ENCODE measurements at regions not wholly inside any gene's neighbourhood (a gene's known extent, or its start where the extent isn't known, plus 50 kb on each side); places are given as distances from the start of the nearest gene placed in this dataset.

- Histone ChIP-seq H2BK5ac (ENCODE audit: low read depth, low read length, poor library complexity) (no peak overlapping the region), H2BK120ac (ENCODE audit: insufficient read depth, low read length, poor library complexity) (no peak overlapping the region), H3K79me1 (ENCODE audit: low read length) (no peaks in the 10 kb centered on the region), H3K4ac (ENCODE audit: low read depth, low read length) (no peak overlapping the region), H3K79me2 (ENCODE audit: control insufficient read depth, insufficient read depth, low read length, poor library complexity) (no peaks in the 10 kb centered on the region), H3K4me2 (ENCODE audit: low read length) (no peak overlapping the region), H4K8ac (ENCODE audit: low read depth, low read length) (no peak overlapping the region), H2AFZ (ENCODE audit: insufficient read depth, low read length, poor library complexity) (no peak overlapping the region), H4K12ac (ENCODE audit: low read depth, low read length) (no peak overlapping the region), H4K91ac (ENCODE audit: low read depth, low read length) (no peak overlapping the region), H3K23ac (ENCODE audit: low read length) (no peak overlapping the region), H3K9me3 (ENCODE audit: insufficient read depth, low read depth, low read length) (peaks cover 2% of the 10 kb centered on the region), H3K9ac (ENCODE audit: low read length) (no peak overlapping the region), H3K27ac (ENCODE audit: low read depth, low read length) (no peak overlapping the region), H3K4me3 (ENCODE audit: low read depth, low read length) (no peak overlapping the region), H3K4me1 (ENCODE audit: control insufficient read depth in 1 of 2, insufficient read depth in 2 of 2, low read length in 2 of 2) (peaks cover 0 to 7% of the 10 kb centered on the region in 2 experiments), H3K27me3 (ENCODE audit: insufficient read depth, low read length) (no peaks in the 10 kb centered on the region), H2AK5ac (ENCODE audit: low read length) (no peak overlapping the region), H2BK12ac (ENCODE audit: low read length) (no peak overlapping the region), H3K36me3 (ENCODE audit: control insufficient read depth in 1 of 2, insufficient read depth in 2 of 2, low read length in 2 of 2) (no peaks in the 10 kb centered on the region), H3K18ac (ENCODE audit: low read length) (no peak overlapping the region), H3K14ac (ENCODE audit: low read length) (no peak overlapping the region)
- DNase-seq = peak; percentile 26 to 37
- no CpG with 5 or more reads among the region's 9 CpGs for WGBS (ENCODE audit: extremely low coverage, insufficient coverage, insufficient read length)
Measured at GRCh38 chr1:38221006-38221649, 174.5 kb upstream of the POU3F1 start.

- Histone ChIP-seq H3K4me2 (ENCODE audit: low read length) (no peak overlapping the region), H2AFZ (ENCODE audit: insufficient read depth, low read length, poor library complexity) (no peak overlapping the region), H2BK5ac (ENCODE audit: low read depth, low read length, poor library complexity) (no peak overlapping the region), H3K27me3 (ENCODE audit: insufficient read depth, low read length) (no peaks in the 10 kb centered on the region), H3K36me3 (ENCODE audit: control insufficient read depth in 1 of 2, insufficient read depth in 2 of 2, low read length in 2 of 2) (no peaks in the 10 kb centered on the region), H3K79me2 (ENCODE audit: control insufficient read depth, insufficient read depth, low read length, poor library complexity) (no peaks in the 10 kb centered on the region), H3K9me3 (ENCODE audit: insufficient read depth, low read depth, low read length) (no peaks in the 10 kb centered on the region), H2BK12ac (ENCODE audit: low read length) (no peak overlapping the region), H3K79me1 (ENCODE audit: low read length) (no peaks in the 10 kb centered on the region), H3K14ac (ENCODE audit: low read length) (no peak overlapping the region), H4K8ac (ENCODE audit: low read depth, low read length) (no peak overlapping the region), H3K18ac (ENCODE audit: low read length) (no peak overlapping the region), H4K91ac (ENCODE audit: low read depth, low read length) (no peak overlapping the region), H3K4me3 (ENCODE audit: low read depth, low read length) (peak overlapping the region; percentile 4), H3K4me1 (ENCODE audit: control insufficient read depth in 1 of 2, insufficient read depth in 2 of 2, low read length in 2 of 2) (peaks cover 0 to 7% of the 10 kb centered on the region in 2 experiments), H3K27ac (ENCODE audit: low read depth, low read length) (no peak overlapping the region), H2AK5ac (ENCODE audit: low read length) (no peak overlapping the region), H2BK120ac (ENCODE audit: insufficient read depth, low read length, poor library complexity) (no peak overlapping the region), H4K12ac (ENCODE audit: low read depth, low read length) (no peak overlapping the region), H3K23ac (ENCODE audit: low read length) (no peak overlapping the region), H3K9ac (ENCODE audit: low read length) (no peak overlapping the region), H3K4ac (ENCODE audit: low read depth, low read length) (no peak overlapping the region)
- no CpG with 5 or more reads among the region's 5 CpGs for WGBS (ENCODE audit: extremely low coverage, insufficient coverage, insufficient read length)
- DNase-seq = no peak
Measured at GRCh38 chr1:38217316-38217715, 170.7 kb upstream of the POU3F1 start.

GRCh38 chr1:38213646-38214434 lies 167.2 kb upstream of the POU3F1 start:
- Histone ChIP-seq H2BK12ac (ENCODE audit: low read length) (no peak overlapping the region), H3K18ac (ENCODE audit: low read length) (no peak overlapping the region), H4K91ac (ENCODE audit: low read depth, low read length) (no peak overlapping the region), H2BK120ac (ENCODE audit: insufficient read depth, low read length, poor library complexity) (no peak overlapping the region), H3K14ac (ENCODE audit: low read length) (no peak overlapping the region), H2BK5ac (ENCODE audit: low read depth, low read length, poor library complexity) (no peak overlapping the region), H3K79me2 (ENCODE audit: control insufficient read depth, insufficient read depth, low read length, poor library complexity) (no peaks in the 10 kb centered on the region), H3K36me3 (ENCODE audit: control insufficient read depth in 1 of 2, insufficient read depth in 2 of 2, low read length in 2 of 2) (no peaks in the 10 kb centered on the region), H2AFZ (ENCODE audit: insufficient read depth, low read length, poor library complexity) (no peak overlapping the region), H3K9me3 (ENCODE audit: insufficient read depth, low read depth, low read length) (no peaks in the 10 kb centered on the region), H3K27me3 (ENCODE audit: insufficient read depth, low read length) (no peaks in the 10 kb centered on the region), H3K23ac (ENCODE audit: low read length) (no peak overlapping the region), H3K4ac (ENCODE audit: low read depth, low read length) (no peak overlapping the region), H3K9ac (ENCODE audit: low read length) (no peak overlapping the region), H3K4me2 (ENCODE audit: low read length) (no peak overlapping the region), H4K12ac (ENCODE audit: low read depth, low read length) (no peak overlapping the region), H3K4me1 (ENCODE audit: control insufficient read depth in 1 of 2, insufficient read depth in 2 of 2, low read length in 2 of 2) (peaks cover 0 to 4% of the 10 kb centered on the region in 2 experiments), H2AK5ac (ENCODE audit: low read length) (no peak overlapping the region), H3K79me1 (ENCODE audit: low read length) (no peaks in the 10 kb centered on the region), H3K27ac (ENCODE audit: low read depth, low read length) (no peak overlapping the region), H4K8ac (ENCODE audit: low read depth, low read length) (no peak overlapping the region), H3K4me3 (ENCODE audit: low read depth, low read length) (no peak overlapping the region)
- no CpG with 5 or more reads among the region's 34 CpGs for WGBS (ENCODE audit: extremely low coverage, insufficient coverage, insufficient read length)
- DNase-seq = no peak

- WGBS (ENCODE audit: extremely low coverage, insufficient coverage, insufficient read length) = no CpG with 5 or more reads among the region's 1 CpG
- Histone ChIP-seq H3K27ac (ENCODE audit: low read depth, low read length) (no peak overlapping the region), H3K18ac (ENCODE audit: low read length) (no peak overlapping the region), H4K91ac (ENCODE audit: low read depth, low read length) (no peak overlapping the region), H3K79me1 (ENCODE audit: low read length) (peaks cover 2% of the 10 kb centered on the region), H4K12ac (ENCODE audit: low read depth, low read length) (no peak overlapping the region), H3K9me3 (ENCODE audit: insufficient read depth, low read depth, low read length) (no peaks in the 10 kb centered on the region), H3K14ac (ENCODE audit: low read length) (no peak overlapping the region), H4K8ac (ENCODE audit: low read depth, low read length) (no peak overlapping the region), H3K9ac (ENCODE audit: low read length) (no peak overlapping the region), H2BK12ac (ENCODE audit: low read length) (no peak overlapping the region), H3K4me3 (ENCODE audit: low read depth, low read length) (no peak overlapping the region), H3K4me2 (ENCODE audit: low read length) (no peak overlapping the region), H3K79me2 (ENCODE audit: control insufficient read depth, insufficient read depth, low read length, poor library complexity) (no peaks in the 10 kb centered on the region), H3K27me3 (ENCODE audit: insufficient read depth, low read length) (no peaks in the 10 kb centered on the region), H3K23ac (ENCODE audit: low read length) (no peak overlapping the region), H3K4ac (ENCODE audit: low read depth, low read length) (no peak overlapping the region), H2BK120ac (ENCODE audit: insufficient read depth, low read length, poor library complexity) (no peak overlapping the region), H2AK5ac (ENCODE audit: low read length) (no peak overlapping the region), H3K36me3 (ENCODE audit: control insufficient read depth in 1 of 2, insufficient read depth in 2 of 2, low read length in 2 of 2) (no peaks in the 10 kb centered on the region), H2BK5ac (ENCODE audit: low read depth, low read length, poor library complexity) (no peak overlapping the region), H3K4me1 (ENCODE audit: control insufficient read depth in 1 of 2, insufficient read depth in 2 of 2, low read length in 2 of 2) (peaks cover 0 to 3% of the 10 kb centered on the region in 2 experiments), H2AFZ (ENCODE audit: insufficient read depth, low read length, poor library complexity) (no peak overlapping the region)
- DNase-seq = no peak
Measured at GRCh38 chr1:38210895-38211177, 164.2 kb upstream of the POU3F1 start.

Measured in trophoblast cell (in vitro differentiated cells and primary cell).